Stimulated activated CD4-positive, alpha-beta T cell treated with anti-CD3 and anti-CD28 coated beads, Interleukin-12 subunit alpha, Interleukin-12 subunit beta, amount 100 ng/mL, for 4 hours (primary cell): ENCODE measurements at regions not wholly inside any gene's neighbourhood (a gene's known extent, or its start where the extent isn't known, plus 50 kb on each side); places are given as distances from the start of the nearest gene placed in this dataset.

ENCODE experiments used
- DNase-seq: peaks from one replicate; pipeline ENCODE4 v3.0.0-alpha.2; 2020

- no peak for DNase-seq
Measured at GRCh38 chr1:239833723-239834122, 258.0 kb upstream of the FMN2 start.

DNA sequence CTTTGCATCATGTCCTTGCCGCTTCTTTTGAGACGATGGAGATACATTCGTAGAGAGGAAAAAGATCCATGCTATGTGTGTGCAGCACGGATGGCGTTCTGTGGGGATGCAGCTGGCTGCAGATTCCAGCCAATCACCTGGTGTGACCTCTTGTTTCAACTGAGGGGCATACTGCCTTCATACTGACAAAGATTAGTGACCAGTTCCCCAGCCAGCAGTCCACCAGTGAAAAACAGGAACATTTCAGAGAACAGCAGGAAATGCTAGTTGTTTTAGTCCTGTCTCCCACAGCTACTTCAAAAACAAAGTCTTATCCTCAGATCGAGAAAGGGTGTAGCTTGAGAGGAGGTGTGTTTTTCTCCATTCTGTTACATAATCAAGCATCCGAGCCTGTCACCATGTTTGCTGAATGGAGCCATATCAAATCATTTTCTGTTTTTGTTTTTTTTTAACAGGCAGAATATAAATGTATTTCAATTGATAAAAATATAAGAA, 255.7 kb upstream of the FMN2 start:
- DNase-seq = no peak

GRCh38 chr1:239840336-239840735, 251.3 kb upstream of the FMN2 start:
- no peak for DNase-seq

DNA sequence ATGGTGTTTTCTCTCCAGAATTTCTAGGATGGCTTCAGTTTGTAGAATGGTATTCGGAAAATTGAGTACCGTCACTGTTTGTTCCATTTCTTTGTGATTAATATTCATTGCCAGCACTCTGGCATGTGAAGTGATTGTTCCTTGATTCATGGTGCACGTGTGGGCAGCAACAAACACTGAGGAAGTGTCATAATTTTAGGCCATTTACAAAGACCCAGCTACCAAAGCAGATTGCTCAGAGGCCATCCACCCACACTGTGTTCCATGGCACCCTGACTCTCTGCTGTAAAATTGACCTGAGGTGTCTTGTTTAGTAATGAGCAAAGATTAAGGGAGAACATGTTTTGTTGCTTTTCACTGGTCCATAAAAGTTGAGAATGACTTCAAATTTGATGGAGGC, 250.9 kb upstream of the FMN2 start:
- DNase-seq = no peak

DNA sequence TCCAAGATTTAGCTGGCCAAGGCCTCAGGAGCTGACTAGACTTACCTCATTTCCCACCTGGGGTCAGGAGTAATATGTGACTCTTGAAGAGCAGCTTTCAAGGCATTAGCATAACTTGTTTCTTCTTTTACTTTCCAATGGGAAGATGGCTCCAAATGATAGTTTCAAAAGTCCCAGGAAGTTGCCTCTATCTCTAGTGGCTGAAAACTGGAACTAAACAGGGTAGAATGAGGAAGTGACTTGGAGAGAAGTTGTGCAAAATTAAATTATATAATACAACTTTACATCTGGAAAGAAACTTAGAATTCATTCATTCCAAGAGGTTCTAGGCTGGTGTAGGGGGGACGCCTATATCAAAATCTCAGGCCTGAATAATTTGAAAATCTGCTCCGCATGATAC, 250.1 kb upstream of the FMN2 start:
- DNase-seq = no peak

DNA sequence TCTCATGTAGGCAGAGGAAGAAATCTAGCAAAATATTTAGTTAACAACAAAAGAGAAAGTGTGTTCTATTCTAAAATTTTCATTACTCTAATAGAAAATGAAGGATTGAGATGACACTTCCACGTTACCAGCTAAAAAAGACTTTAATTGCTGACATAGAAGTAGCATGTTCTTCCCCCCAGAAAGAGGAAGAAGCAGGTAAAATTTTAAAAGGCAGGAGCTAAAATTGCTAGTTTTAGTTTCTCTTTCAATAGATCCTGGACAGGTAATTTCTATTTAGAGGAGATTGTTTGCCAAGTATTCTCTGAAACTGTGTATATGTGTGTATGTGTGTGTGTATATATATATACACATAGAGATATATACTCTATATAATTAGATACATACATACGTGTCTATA, 248.1 kb upstream of the FMN2 start:
- no peak for DNase-seq

DNA sequence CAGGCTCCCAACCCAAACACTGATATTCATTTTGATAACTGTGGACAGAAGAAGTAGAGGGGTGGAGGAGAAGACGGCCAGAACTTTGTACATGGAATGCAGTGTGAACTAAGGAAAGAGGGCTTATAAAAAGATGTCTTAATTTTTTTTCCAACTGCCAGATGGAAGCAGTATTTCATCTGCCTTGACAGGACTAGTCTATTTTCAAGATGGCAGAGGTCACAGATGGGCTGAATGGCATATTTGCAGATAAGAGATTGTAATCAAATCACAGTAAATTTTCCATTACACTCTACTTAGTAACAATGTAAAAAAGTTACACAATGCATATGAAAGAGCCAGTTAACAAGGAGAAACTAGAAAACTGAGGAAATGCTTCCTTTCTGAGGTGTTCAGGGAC, 246.8 kb upstream of the FMN2 start:
- DNase-seq = no peak

DNA sequence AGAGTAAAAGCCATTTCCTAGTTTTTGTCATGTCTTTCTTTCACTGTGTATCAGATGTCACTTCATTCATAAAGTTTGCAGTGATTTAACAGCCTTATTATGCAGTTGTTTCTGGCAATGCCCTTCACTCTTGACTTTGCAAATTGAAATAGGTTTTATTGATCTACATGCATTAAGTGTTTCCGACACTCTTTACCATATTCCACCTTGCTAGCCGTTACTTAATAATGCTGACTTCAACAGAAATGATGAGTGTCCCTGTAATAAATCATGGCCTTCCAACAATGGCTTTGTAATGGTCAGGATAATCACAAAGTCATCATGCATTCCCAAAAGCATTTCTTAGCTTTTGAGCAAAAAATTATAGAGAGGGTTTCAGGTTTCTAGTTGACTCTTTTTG, 236.8 kb upstream of the FMN2 start:
- no peak for DNase-seq

DNA sequence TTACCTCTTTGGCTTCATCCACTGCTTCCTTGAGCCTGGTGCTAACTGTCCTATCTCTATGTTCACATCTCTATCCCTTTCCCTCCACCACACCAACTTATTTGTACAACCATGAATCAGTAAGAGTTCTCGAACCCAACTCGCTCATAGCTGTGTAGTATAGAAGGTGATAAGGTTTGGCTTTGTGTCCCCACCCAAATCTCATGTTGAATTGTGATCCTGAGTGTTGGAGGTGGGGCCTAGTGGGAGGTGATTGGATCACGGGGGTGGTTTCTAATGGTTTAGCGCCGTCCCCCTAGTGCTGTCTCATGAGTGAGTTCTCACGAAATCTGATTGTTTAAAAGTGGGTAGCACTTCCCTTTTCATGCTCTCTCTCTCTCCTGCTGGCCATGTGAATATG, 235.6 kb upstream of the FMN2 start:
- no peak for DNase-seq

DNA sequence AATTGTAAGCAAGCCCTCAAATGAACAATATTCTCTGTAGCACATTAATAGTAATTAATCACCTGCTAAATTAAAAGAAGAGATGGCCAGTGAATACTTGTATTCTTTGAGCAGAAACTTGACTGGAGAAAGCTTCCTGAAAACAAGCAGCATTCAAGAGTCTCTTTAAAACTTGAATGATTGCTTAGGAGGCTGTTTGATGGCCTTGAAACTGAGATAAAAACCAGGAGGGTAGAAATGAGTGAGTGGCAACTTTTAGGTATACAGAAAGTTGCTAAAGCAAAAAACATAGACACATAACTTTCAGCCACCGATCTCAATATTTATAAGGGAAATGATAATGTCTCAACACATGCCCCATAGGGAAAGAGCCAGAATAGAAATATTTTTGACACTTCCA, 234.8 kb upstream of the FMN2 start:
- DNase-seq = no peak

GRCh38 chr1:239858057-239858456, 233.6 kb upstream of the FMN2 start:
- no peak for DNase-seq

DNA sequence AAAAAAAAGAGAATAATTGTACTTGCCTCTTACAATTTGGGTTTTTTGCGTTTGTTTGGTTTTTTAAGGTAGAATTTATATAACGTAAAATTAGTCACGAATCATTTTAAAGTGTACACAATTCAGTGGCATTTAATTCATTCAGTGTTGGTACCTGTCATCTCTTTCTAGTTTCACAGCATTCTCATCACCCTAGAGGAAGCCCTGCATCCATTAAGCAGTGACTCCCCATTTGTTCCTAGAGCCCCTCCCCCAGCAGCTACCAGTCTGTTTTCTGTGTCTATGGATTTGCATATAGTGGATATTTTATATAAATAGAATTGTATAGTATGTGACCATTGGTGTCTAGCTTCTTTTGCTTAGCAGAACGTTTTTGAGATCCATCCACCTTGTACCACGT, 233.2 kb upstream of the FMN2 start:
- DNase-seq = no peak

GRCh38 chr1:239861985-239862384, 229.7 kb upstream of the FMN2 start:
- no peak for DNase-seq

- DNase-seq = no peak
Measured at GRCh38 chr1:239868058-239868832, 223.4 kb upstream of the FMN2 start.

- no peak for DNase-seq
Measured at GRCh38 chr1:239870194-239870593, 221.5 kb upstream of the FMN2 start.

DNA sequence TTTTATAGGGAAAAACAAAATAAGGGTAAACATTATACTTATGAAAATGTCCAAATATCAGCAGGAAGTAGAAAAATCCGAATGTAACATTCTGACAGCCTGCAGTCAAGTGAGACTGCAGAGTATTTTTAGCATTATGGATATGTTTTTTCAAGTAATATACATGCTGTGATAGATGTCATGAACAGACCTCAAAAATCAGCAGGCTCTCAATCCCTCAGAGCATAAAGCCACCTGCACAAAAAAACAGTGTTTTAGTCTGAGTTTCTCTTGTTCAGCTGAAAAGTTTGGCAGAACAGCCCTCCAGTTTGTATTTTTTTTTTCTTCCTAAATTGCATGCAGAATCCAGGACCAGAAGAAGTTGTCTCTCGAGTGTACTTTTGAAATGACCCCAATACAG, 219.1 kb upstream of the FMN2 start:
- DNase-seq = no peak

DNA sequence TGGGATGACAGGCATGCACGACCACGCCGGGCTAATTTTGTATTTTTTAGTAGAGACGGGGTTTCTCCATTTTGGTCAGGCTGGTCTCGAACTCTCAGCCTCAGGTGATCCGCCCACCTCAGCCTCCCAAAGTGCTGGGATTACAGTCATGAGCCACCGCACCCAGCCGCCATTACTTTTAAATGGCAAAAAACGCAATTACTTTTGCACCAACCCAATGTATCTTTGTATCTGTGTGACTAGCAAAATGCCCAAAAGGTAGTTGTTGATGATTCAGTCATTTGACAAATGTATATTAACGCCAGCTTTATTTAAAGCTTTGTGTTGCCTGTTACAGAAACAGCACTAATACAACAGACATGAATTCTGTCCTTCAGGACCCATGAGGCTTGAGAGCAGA, 216.9 kb upstream of the FMN2 start:
- DNase-seq = no peak

DNA sequence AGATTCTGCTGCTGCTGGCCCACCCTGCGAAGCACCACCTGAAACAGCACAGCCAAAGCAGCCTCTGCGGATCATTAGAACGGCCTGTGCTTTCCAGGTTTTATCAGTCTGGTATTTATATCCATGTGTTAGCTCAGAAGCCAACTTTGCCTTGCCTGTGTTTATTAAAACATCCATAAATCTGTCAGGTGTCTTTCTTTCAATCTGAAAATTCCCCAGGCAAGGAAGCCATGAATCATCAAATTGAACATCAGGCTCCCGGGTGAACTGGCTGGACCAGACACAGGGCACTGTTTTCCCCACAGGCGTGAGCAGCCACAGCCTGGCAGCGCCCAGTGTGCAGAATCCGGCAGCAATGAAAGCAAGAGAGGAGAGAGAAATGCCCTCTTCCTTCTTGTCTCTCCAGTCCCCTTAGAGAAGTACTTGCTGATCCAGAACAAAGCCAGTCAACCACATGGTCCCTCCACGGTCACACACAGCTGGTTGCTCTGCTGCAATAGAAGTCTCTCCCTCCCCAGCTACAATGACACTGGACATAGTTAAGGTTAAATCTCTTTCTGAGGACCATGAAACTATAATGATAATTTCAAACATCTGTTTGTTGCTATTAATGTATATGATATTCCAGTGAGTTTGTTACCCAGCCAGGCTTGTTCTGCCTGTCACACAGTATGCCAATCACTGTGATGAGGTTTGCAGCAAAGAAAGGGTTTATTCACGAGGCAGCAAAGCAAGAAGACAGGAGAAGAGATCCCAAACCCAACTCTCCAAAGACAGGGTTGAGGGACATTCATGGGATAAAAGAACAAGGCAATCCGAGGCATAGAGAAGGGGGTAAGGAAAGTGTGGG, 212.1 kb upstream of the FMN2 start:
- DNase-seq = no peak

- no peak for DNase-seq
Measured at GRCh38 chr1:239882967-239883366, 208.7 kb upstream of the FMN2 start.

DNA sequence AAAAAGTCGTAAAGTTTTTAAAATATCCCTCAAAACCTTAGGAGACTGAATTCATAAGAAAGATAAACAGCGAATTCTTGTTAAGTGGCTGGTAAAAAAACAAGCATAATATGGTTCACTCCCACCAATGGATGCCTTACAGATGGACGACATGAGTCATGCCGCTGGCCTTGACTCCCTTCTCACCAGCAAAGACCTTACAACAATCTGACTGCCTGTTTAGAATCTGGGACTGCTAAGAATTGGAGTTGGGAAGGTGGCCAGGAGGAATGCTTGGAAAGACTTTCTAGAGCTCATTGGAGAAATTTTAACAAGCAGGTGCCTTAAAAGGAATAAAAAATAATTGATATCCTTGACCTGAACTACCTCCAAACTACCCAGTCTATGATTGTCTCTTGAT, 206.9 kb upstream of the FMN2 start:
- DNase-seq = no peak

DNA sequence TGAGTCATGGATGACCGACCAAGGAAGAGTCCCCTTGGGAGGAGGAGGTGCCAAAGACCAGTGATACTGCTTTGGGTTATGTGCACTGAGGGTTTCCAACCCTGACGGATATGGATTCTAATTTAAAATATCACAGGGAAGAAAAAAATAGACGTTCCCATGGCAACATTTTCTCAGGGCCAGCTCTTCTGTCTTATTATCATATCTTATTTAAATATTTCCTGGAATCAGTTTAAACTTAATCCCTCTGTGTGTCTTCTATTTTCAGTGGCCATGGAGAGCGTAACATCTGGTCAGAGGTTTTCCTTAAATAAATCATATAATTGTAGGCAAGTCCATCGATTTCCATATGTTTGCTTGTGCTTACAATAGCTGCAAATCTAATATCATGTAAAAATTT, 205.4 kb upstream of the FMN2 start:
- no peak for DNase-seq

- no peak for DNase-seq
Measured at GRCh38 chr1:239888639-239889038, 203.0 kb upstream of the FMN2 start.

DNA sequence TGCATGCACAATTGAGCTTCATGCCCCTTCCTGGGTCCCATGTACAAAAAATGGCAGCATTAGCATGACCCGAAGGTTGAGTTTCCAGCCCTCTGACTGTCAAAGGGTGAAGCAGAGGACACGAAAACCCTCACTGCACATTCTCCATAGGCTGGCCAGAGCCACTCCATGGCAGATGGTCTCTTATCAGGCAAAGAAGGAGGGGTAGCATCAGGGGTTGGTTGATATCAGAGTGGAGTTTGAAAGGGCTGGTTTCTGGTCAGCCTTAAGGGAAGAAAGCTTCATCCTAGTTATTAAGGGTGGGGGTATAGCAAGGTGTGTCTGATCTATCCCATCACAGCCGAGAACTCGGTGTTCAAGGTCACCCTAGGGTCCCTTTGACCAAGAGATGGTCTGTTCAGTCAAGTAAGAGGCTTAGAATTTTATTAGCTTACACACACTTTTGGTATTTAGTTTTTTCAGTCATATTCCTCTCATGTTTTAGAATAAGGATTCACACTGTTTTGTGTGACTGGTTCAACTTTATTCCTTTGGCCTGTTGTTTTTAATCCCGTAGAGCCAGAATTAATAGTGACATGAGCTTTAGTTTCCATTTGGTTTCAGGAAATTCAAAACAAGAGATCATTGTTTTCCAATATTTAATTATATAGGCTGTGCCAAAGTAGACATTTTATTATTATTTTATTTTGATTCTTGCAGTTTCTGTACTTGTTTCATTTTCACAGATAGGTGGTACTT, 199.9 kb upstream of the FMN2 start:
- no peak for DNase-seq

GRCh38 chr1:239892602-239893001, 199.1 kb upstream of the FMN2 start:
- no peak for DNase-seq
